ENCODE measurements at regions not wholly inside any gene's neighbourhood (a gene's known extent, or its start where the extent isn't known, plus 50 kb on each side); places are given as distances from the start of the nearest gene placed in this dataset.

DNA sequence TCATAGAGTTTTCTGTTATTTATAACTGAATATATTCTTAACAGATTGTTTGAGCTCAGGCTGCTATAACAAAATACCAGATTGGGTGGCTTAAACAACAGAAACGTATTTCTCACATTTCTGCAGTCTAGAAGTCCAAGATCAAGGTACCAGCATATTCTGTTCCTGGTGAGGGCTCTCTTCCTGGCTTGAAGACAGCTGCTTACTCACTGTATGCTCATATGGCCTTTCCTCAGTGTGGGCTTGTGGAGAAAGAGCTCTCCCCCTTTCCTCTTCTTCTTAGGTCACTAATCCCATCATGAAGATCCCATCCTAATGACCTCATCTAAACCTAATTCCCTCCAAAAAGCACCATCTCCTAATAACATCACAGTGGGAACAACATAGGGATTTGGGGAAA, 117.8 kb downstream of the RASGEF1B start:
- TF ChIP-seq, protein P1, sequence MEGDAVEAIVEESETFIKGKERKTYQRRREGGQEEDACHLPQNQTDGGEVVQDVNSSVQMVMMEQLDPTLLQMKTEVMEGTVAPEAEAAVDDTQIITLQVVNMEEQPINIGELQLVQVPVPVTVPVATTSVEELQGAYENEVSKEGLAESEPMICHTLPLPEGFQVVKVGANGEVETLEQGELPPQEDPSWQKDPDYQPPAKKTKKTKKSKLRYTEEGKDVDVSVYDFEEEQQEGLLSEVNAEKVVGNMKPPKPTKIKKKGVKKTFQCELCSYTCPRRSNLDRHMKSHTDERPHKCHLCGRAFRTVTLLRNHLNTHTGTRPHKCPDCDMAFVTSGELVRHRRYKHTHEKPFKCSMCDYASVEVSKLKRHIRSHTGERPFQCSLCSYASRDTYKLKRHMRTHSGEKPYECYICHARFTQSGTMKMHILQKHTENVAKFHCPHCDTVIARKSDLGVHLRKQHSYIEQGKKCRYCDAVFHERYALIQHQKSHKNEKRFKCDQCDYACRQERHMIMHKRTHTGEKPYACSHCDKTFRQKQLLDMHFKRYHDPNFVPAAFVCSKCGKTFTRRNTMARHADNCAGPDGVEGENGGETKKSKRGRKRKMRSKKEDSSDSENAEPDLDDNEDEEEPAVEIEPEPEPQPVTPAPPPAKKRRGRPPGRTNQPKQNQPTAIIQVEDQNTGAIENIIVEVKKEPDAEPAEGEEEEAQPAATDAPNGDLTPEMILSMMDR (IDR thresholded peaks at IDR 0.05), result no peak
- TF ChIP-seq POLR2AphosphoS5 (IDR thresholded peaks at IDR 0.05) (no peak), POLR2A (IDR thresholded peaks at IDR 0.05) (no peak), EP300 (IDR thresholded peaks at IDR 0.05) (no peak)

All from sigmoid colon (tissue), 4 donors.